Suppressor macrophage (primary cell): ENCODE measurements at regions not wholly inside any gene's neighbourhood (a gene's known extent, or its start where the extent isn't known, plus 50 kb on each side); places are given as distances from the start of the nearest gene placed in this dataset.
"Not testable (repeated sequence)": the region's sequence is repeated elsewhere in the genome, so short reads cannot be mapped to it uniquely, and the experiment has no call there.

Source experiments
- DNase-seq, 4 experiments: peaks; one replicate each; pipeline ENCODE4 v3.0.0-alpha.2; 2020 to 2022

- no peak for DNase-seq
These were observed 129.6 kb downstream of the KCNE4 start for GRCh38 chr2:223181561-223181960.

GRCh38 chr2:223182356-223182755 lies 130.4 kb downstream of the KCNE4 start:
- no peak for DNase-seq

- DNase-seq, result no peak
These were observed 133.6 kb downstream of the KCNE4 start for GRCh38 chr2:223185638-223186037.

- no peak for DNase-seq
These were observed 135.3 kb downstream of the KCNE4 start for GRCh38 chr2:223187256-223187655.

GRCh38 chr2:223190561-223191206 lies 138.7 kb downstream of the KCNE4 start:
- not testable (repeated sequence) for DNase-seq

GRCh38 chr2:223196331-223196730 lies 144.3 kb downstream of the KCNE4 start:
- no peak for DNase-seq

- no peak for DNase-seq
These were observed 145.1 kb downstream of the KCNE4 start for GRCh38 chr2:223197046-223197445.

- DNase-seq, result no peak
These were observed 147.8 kb downstream of the KCNE4 start for GRCh38 chr2:223199531-223200515.

GRCh38 chr2:223203971-223204929 lies 152.3 kb downstream of the KCNE4 start:
- no peak for DNase-seq

- DNase-seq, result no peak
These were observed 158.5 kb downstream of the KCNE4 start for GRCh38 chr2:223210489-223210888.

- no peak for DNase-seq
These were observed 162.6 kb downstream of the KCNE4 start for GRCh38 chr2:223214394-223215253.

GRCh38 chr2:223215254-223215516 lies 163.2 kb downstream of the KCNE4 start:
- no peak for DNase-seq

GRCh38 chr2:223217373-223217772 lies 165.4 kb downstream of the KCNE4 start:
- no peak for DNase-seq

GRCh38 chr2:223218587-223219178 lies 166.7 kb downstream of the KCNE4 start:
- DNase-seq, result no peak

- DNase-seq, result no peak
These were observed 168.1 kb downstream of the KCNE4 start for GRCh38 chr2:223219872-223220657.

- no peak for DNase-seq
These were observed 168.6 kb downstream of the KCNE4 start for GRCh38 chr2:223220658-223220925.

- DNase-seq, result no peak
These were observed 169.3 kb downstream of the KCNE4 start for GRCh38 chr2:223221139-223221835.

- no peak for DNase-seq
These were observed 170.4 kb downstream of the KCNE4 start for GRCh38 chr2:223222397-223222796.

- DNase-seq, result no peak
These were observed 171.2 kb downstream of the KCNE4 start for GRCh38 chr2:223223156-223223555.

GRCh38 chr2:223225266-223225665 lies 173.3 kb downstream of the KCNE4 start:
- DNase-seq, result no peak
